Fibroblast of gingiva (primary cell): ENCODE measurements at regions not wholly inside any gene's neighbourhood (a gene's known extent, or its start where the extent isn't known, plus 50 kb on each side); places are given as distances from the start of the nearest gene placed in this dataset.
A peak's percentile ranks its signal among the peaks of the same experiment; 100 is the strongest.
"Not testable (repeated sequence)": the region's sequence is repeated elsewhere in the genome, so short reads cannot be mapped to it uniquely, and the experiment has no call there.

ENCODE experiments used
- DNase-seq: peaks from one replicate; pipeline ENCODE4 v3.0.0-alpha.2; 2011; ENCODE audit warnings: low read depth

DNA sequence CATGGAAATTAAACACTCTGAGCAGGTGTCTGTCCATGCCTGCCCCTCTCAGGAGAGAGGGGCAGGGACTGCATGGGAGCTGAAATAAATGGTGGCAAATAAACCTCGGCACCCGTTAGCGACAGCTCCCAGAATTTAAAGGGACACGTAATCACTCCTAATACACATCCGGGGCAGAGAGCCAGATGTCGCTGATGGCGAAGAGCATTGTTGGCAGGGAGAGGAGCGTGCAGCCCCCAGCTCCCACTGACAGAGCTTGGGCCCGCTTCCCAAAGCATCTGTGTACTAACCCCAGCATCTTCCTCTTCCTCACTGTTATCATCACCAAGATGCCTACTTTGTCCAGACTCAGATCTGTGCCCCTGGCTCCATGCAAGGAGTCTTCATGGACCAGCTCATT, 85.8 kb downstream of the IRX5 start:
- no peak for DNase-seq

GRCh38 chr16:55017321-55017720, 86.7 kb downstream of the IRX5 start:
- DNase-seq, result no peak

DNA sequence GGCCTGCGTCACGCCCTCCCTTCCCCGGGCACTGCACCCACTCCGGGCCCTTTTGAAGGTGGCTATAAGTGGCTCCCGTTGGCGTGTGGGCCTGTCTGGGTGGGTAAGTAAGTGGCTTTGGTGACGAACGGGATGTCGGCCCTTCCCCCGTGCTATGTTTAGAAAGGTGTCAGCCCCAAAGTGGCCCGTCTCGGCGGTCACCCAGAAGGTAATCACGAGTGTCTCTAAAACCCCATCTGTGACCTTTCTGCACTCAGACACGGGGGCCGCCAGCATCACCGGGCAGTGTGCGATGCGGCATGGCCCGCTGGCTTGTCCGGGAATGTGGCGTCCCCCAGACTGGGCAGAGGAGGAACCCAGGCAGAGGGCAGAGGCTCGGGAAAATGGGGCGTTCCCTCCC, 88.2 kb downstream of the IRX5 start:
- DNase-seq, result no peak

GRCh38 chr16:55019419-55020131, 88.9 kb downstream of the IRX5 start:
- DNase-seq, result no peak

- no peak for DNase-seq
Observed at GRCh38 chr16:55021595-55022475, 91.2 kb downstream of the IRX5 start.

GRCh38 chr16:55027260-55027659, 96.6 kb downstream of the IRX5 start:
- DNase-seq, result not testable (repeated sequence)

DNA sequence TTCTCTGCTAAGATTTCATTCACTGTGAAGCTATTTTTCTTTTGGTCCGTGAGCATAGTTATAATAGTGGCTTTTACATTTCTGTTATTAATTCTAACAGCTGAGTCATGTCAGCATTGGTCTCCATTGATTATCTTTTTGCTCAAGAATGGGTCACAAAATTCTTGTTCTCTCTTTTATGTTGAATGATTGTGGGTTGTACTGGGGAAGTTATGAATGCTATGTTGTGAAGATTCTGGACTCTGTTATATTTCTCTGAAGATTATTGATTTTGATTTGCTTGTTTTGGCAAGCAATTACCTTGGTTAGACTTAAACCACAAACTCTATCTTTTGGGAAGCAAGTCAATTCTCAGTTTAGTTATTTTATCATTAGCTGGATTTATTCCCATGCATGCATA, 98.8 kb downstream of the IRX5 start:
- DNase-seq, result no peak

- no peak for DNase-seq
Observed at GRCh38 chr16:55030944-55031343, 100.3 kb downstream of the IRX5 start.

DNA sequence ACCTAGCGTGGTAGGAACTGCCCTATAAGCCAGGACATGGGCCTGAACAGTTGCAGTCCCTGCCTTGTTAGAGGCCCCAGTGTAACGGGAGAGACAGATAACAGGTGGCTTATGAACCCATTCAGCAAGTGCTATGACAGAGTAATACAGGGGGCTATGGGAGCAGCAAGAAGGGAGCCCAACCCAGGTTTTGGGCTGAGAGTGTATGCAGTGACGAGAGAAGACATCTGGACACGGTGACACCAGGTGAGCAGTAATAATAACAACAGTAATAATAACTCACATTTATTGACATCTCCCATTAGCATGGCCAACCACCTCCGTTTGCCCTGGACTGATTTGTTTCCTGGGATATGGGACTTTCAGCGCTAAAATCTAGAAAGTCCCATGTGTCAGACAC, 100.8 kb downstream of the IRX5 start:
- no peak for DNase-seq

GRCh38 chr16:55033225-55034156, 102.8 kb downstream of the IRX5 start:
- no peak for DNase-seq

GRCh38 chr16:55035029-55035428, 104.4 kb downstream of the IRX5 start:
- no peak for DNase-seq

DNA sequence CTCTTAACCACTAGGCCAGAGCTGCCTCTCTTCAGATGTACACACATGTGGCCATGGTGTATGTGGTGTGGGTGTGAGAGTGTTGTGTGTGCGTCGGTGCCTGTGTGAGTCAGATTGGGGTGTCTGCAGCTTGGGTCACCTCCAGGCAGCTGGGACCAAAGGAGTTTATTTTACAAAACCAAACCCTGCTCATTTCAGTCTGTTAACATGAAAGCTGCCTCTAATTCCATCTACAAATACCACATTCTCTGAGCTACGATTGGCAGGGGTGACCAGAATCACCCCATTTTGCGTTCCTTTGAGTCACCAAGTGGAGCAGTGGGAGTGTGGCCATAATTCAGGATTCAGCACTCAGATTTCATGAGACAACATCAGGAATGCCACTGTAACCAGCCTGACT, 105.3 kb downstream of the IRX5 start:
- DNase-seq, result peak; percentile 65

- no peak for DNase-seq
Observed at GRCh38 chr16:55036371-55036821, 105.7 kb downstream of the IRX5 start.

DNA sequence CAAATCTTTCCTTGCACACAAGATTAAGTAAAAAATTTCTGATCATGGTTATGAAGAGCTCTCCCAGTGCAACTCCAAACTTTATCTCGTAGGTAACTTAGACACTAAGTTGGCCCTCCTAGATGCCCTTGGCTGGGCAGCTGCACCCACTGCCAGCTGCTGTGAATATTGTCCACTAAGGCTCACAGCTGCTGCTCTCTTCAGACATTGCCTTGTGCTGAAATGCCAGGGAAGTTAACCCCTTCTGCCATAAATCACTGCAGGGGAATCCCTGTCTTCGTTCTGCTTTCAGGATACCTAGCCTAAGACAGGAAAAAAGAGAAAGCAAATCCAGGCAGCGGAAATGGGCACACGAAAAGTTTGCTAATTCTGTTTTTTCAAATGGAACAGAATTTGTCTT, 106.4 kb downstream of the IRX5 start:
- no peak for DNase-seq

DNA sequence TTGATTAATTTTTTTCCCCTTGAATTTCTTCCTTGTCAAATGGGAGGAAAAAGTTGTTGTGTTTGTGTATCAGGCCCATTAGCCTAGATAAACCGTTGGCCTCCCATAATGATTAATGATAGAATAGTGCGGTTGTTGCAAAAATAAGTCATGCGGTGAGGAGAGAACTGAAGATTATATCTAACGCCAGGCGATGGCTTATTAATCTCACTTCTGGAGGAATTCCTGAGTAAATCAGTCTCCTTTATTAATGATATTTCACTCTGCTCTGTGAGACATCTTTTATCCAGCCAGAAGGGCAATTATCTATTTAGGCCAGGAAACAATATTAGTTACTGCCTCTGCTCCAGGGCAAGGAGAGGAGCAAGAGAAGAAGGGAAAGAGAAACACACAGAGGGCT, 107.3 kb downstream of the IRX5 start:
- DNase-seq, result no peak

DNA sequence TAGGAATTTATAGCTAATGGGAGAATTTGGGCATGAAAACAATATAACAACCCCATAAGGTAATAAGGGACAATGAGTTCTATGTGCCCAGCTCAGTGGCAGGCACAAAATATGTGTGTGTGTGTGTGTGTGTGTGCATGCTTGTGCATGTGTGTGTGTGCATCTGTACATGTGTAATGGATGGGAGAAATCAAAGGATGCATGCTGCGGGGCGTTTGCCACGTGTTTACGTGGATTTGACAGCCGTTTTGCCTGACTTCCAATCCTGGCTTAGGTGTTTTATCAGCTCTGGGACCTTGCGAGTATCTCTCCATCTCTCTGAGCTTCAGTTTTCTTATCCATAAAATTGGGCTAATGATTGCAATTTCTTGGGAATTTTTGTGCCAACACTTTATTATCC, 108.4 kb downstream of the IRX5 start:
- no peak for DNase-seq

DNA sequence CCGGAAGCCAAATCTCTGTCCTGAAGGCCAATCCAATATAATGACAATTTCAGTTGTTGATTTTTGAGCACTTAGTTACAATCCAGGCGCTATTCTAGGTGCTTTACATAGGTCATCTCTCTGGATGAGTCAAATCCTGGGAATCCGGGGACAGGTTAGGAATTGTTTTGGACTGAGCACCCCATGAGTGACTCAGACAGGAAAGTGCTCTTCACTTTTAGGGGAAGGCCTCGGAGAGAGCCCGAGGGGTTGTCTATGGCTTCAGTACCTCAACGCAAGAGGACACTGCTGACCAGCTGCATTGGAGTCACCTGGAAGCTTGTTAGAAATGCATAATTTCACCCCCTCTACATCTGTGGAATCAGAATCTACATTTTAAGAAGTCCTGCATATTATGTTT, 108.8 kb downstream of the IRX5 start:
- DNase-seq, result no peak

GRCh38 chr16:55039931-55040330, 109.3 kb downstream of the IRX5 start:
- no peak for DNase-seq

GRCh38 chr16:55040366-55041086, 109.9 kb downstream of the IRX5 start:
- no peak for DNase-seq

DNA sequence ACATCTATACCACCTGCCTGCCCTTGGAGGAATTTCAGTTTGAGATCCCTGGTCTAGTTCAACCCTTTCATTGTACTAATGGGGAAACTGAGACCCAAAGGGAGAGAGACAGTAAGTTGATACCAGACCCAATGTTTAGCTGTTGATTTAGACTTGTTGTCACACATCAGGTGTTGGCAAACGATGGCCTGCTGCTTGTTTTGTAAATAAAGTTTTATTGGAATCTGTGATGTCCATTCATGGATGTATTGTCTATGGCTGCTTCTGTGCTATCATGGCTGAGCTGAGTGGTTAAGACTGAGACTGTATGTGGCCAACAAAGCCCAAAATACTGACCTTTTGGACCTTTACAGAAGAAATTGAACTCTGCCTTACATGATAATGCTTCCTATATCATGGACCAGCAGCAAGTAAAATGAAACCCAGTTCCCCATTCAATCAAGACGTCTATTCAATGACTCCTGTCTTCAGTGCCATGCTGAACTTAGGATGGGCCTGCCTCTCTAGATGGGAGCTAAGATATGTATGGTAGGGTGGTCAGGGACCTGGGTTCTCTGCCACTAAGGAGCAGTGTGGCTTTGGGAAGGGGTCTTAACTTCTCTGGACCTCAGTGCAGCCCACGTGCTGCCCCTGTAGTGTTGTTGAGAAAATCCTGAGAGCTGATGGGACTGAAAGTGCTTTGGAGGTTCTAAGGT, 111.0 kb downstream of the IRX5 start:
- DNase-seq, result no peak
